ENCODE measurements at regions not wholly inside any gene's neighbourhood (a gene's known extent, or its start where the extent isn't known, plus 50 kb on each side); places are given as distances from the start of the nearest gene placed in this dataset.
A peak's percentile ranks its signal among the peaks of the same experiment; 100 is the strongest.
"Not testable (repeated sequence)": the region's sequence is repeated elsewhere in the genome, so short reads cannot be mapped to it uniquely, and the experiment has no call there.

GRCh38 chr3:181230258-181230657 is 240.7 kb upstream of the DNAJC19 start:
- no peaks in the 10 kb centered on the region for H3K36me3 ChIP-seq (replicated peaks; ENCODE audit: control insufficient read depth, insufficient read depth, low read length)
- DNase-seq = no peak
- no peak overlapping the region for H3K4me3 ChIP-seq (ENCODE audit: insufficient read depth, low read depth, low read length)
- H3K27me3 ChIP-seq (ENCODE audit: control insufficient read depth, insufficient read depth, low read length) = no peaks in the 10 kb centered on the region

- no peak for DNase-seq
- Histone ChIP-seq H3K36me3 (replicated peaks; ENCODE audit: control insufficient read depth, insufficient read depth, low read length) (no peaks in the 10 kb centered on the region), H3K27me3 (ENCODE audit: control insufficient read depth, insufficient read depth, low read length) (no peaks in the 10 kb centered on the region), H3K4me3 (ENCODE audit: insufficient read depth, low read depth, low read length) (no peak overlapping the region)
These were observed 223.8 kb upstream of the DNAJC19 start for GRCh38 chr3:181213347-181213746.

- H3K4me3 ChIP-seq (ENCODE audit: insufficient read depth, low read depth, low read length) = no peak overlapping the region
- no peak for DNase-seq
These were observed 222.7 kb upstream of the DNAJC19 start for GRCh38 chr3:181212271-181212670.

GRCh38 chr3:181210275-181210674 is 220.7 kb upstream of the DNAJC19 start:
- Histone ChIP-seq H3K27me3 (ENCODE audit: control insufficient read depth, insufficient read depth, low read length) (no peaks in the 10 kb centered on the region), H3K36me3 (replicated peaks; ENCODE audit: control insufficient read depth, insufficient read depth, low read length) (no peaks in the 10 kb centered on the region), H3K4me3 (ENCODE audit: insufficient read depth, low read depth, low read length) (no peak overlapping the region)
- no peak for DNase-seq

More at GRCh38 chr3:181212271-181212670, 222.7 kb upstream of the DNAJC19 start:
- Histone ChIP-seq H3K27me3 (ENCODE audit: control insufficient read depth, insufficient read depth, low read length) (no peaks in the 10 kb centered on the region), H3K36me3 (replicated peaks; ENCODE audit: control insufficient read depth, insufficient read depth, low read length) (no peaks in the 10 kb centered on the region)

- Histone ChIP-seq H3K36me3 (replicated peaks; ENCODE audit: control insufficient read depth, insufficient read depth, low read length) (no peaks in the 10 kb centered on the region), H3K4me3 (ENCODE audit: insufficient read depth, low read depth, low read length) (no peak overlapping the region), H3K27me3 (ENCODE audit: control insufficient read depth, insufficient read depth, low read length) (no peaks in the 10 kb centered on the region)
- no peak for DNase-seq
These were observed 200.0 kb upstream of the DNAJC19 start for GRCh38 chr3:181189556-181189955.

GRCh38 chr3:181183764-181184163 is 194.2 kb upstream of the DNAJC19 start:
- no peaks in the 10 kb centered on the region for H3K27me3 ChIP-seq (ENCODE audit: control insufficient read depth, insufficient read depth, low read length)
- no peak for DNase-seq
- H3K36me3 ChIP-seq (replicated peaks; ENCODE audit: control insufficient read depth, insufficient read depth, low read length) = no peaks in the 10 kb centered on the region
- no peak overlapping the region for H3K4me3 ChIP-seq (ENCODE audit: insufficient read depth, low read depth, low read length)

GRCh38 chr3:181183057-181183456 is 193.5 kb upstream of the DNAJC19 start:
- DNase-seq; H3K4me3 ChIP-seq (ENCODE audit: insufficient read depth, low read depth, low read length); H3K36me3 ChIP-seq (replicated peaks; ENCODE audit: control insufficient read depth, insufficient read depth, low read length); H3K27me3 ChIP-seq (ENCODE audit: control insufficient read depth, insufficient read depth, low read length): not testable (repeated sequence)

- H3K4me3 ChIP-seq (ENCODE audit: insufficient read depth, low read depth, low read length) = no peak overlapping the region
- no peak for DNase-seq
- no peaks in the 10 kb centered on the region for H3K27me3 ChIP-seq (ENCODE audit: control insufficient read depth, insufficient read depth, low read length)
- H3K36me3 ChIP-seq (replicated peaks; ENCODE audit: control insufficient read depth, insufficient read depth, low read length) = no peaks in the 10 kb centered on the region
These were observed 189.5 kb upstream of the DNAJC19 start for GRCh38 chr3:181178991-181179390.

GRCh38 chr3:181176601-181177000 is 187.1 kb upstream of the DNAJC19 start:
- no peak overlapping the region for H3K4me3 ChIP-seq (ENCODE audit: insufficient read depth, low read depth, low read length)
- no peaks in the 10 kb centered on the region for H3K36me3 ChIP-seq (replicated peaks; ENCODE audit: control insufficient read depth, insufficient read depth, low read length)
- H3K27me3 ChIP-seq (ENCODE audit: control insufficient read depth, insufficient read depth, low read length) = no peaks in the 10 kb centered on the region
- DNase-seq = peak; percentile 28

GRCh38 chr3:181174676-181175233 is 185.2 kb upstream of the DNAJC19 start:
- no peak for DNase-seq
- Histone ChIP-seq H3K27me3 (ENCODE audit: control insufficient read depth, insufficient read depth, low read length) (no peaks in the 10 kb centered on the region), H3K36me3 (replicated peaks; ENCODE audit: control insufficient read depth, insufficient read depth, low read length) (no peaks in the 10 kb centered on the region), H3K4me3 (ENCODE audit: insufficient read depth, low read depth, low read length) (no peak overlapping the region)

GRCh38 chr3:181174022-181174421 is 184.5 kb upstream of the DNAJC19 start:
- Histone ChIP-seq H3K27me3 (ENCODE audit: control insufficient read depth, insufficient read depth, low read length) (no peaks in the 10 kb centered on the region), H3K36me3 (replicated peaks; ENCODE audit: control insufficient read depth, insufficient read depth, low read length) (no peaks in the 10 kb centered on the region), H3K4me3 (ENCODE audit: insufficient read depth, low read depth, low read length) (no peak overlapping the region)
- no peak for DNase-seq

- DNase-seq = no peak
- H3K27me3 ChIP-seq (ENCODE audit: control insufficient read depth, insufficient read depth, low read length) = no peaks in the 10 kb centered on the region
- H3K36me3 ChIP-seq (replicated peaks; ENCODE audit: control insufficient read depth, insufficient read depth, low read length) = no peaks in the 10 kb centered on the region
- H3K4me3 ChIP-seq (ENCODE audit: insufficient read depth, low read depth, low read length) = no peak overlapping the region
These were observed 183.7 kb upstream of the DNAJC19 start for GRCh38 chr3:181173227-181173626.

- no peaks in the 10 kb centered on the region for H3K36me3 ChIP-seq (replicated peaks; ENCODE audit: control insufficient read depth, insufficient read depth, low read length)
- H3K4me3 ChIP-seq (ENCODE audit: insufficient read depth, low read depth, low read length) = no peak overlapping the region
- DNase-seq = no peak
- no peaks in the 10 kb centered on the region for H3K27me3 ChIP-seq (ENCODE audit: control insufficient read depth, insufficient read depth, low read length)
These were observed 145.3 kb upstream of the DNAJC19 start for GRCh38 chr3:181134873-181135272.

- Histone ChIP-seq H3K4me3 (ENCODE audit: insufficient read depth, low read depth, low read length) (no peak overlapping the region), H3K36me3 (replicated peaks; ENCODE audit: control insufficient read depth, insufficient read depth, low read length) (no peaks in the 10 kb centered on the region), H3K27me3 (ENCODE audit: control insufficient read depth, insufficient read depth, low read length) (no peaks in the 10 kb centered on the region)
- no peak for DNase-seq
These were observed 144.3 kb upstream of the DNAJC19 start for GRCh38 chr3:181133832-181134231.

GRCh38 chr3:181105646-181106045 is 116.1 kb upstream of the DNAJC19 start:
- Histone ChIP-seq H3K36me3 (replicated peaks; ENCODE audit: control insufficient read depth, insufficient read depth, low read length) (no peaks in the 10 kb centered on the region), H3K4me3 (ENCODE audit: insufficient read depth, low read depth, low read length) (no peak overlapping the region), H3K27me3 (ENCODE audit: control insufficient read depth, insufficient read depth, low read length) (no peaks in the 10 kb centered on the region)
- DNase-seq = no peak

GRCh38 chr3:181103605-181104004 is 114.1 kb upstream of the DNAJC19 start:
- no peak overlapping the region for H3K4me3 ChIP-seq (ENCODE audit: insufficient read depth, low read depth, low read length)
- DNase-seq = peak; percentile 58
- no peaks in the 10 kb centered on the region for H3K27me3 ChIP-seq (ENCODE audit: control insufficient read depth, insufficient read depth, low read length)
- H3K36me3 ChIP-seq (replicated peaks; ENCODE audit: control insufficient read depth, insufficient read depth, low read length) = no peaks in the 10 kb centered on the region
